Ishikawa (cell line): ENCODE measurements at regions not wholly inside any gene's neighbourhood (a gene's known extent, or its start where the extent isn't known, plus 50 kb on each side); places are given as distances from the start of the nearest gene placed in this dataset.

Experiments
- CEBPB ChIP-seq: IDR thresholded peaks from 2 replicates; pipeline ENCODE4 v1.6.1; 2012
- CREB1 ChIP-seq: IDR thresholded peaks from 2 replicates; pipeline ENCODE4 v1.6.1; 2012; ENCODE audit warnings: low read depth
- EGR1 ChIP-seq: IDR thresholded peaks from 2 replicates; pipeline ENCODE4 v1.6.1; 2012
- EP300 ChIP-seq: IDR thresholded peaks from 2 replicates; pipeline ENCODE4 v1.6.1; 2012; ENCODE audit warnings: borderline replicate concordance
- FOXM1 ChIP-seq: IDR thresholded peaks from 2 replicates; pipeline ENCODE4 v1.6.1; 2012; ENCODE audit warnings: low read depth, borderline replicate concordance
- NFIC ChIP-seq: IDR thresholded peaks from 2 replicates; pipeline ENCODE4 v1.6.1; 2012
- RAD21 ChIP-seq: IDR thresholded peaks from 2 replicates; pipeline ENCODE4 v1.6.1; 2012; ENCODE audit warnings: low read depth
- REST ChIP-seq: IDR thresholded peaks from 2 replicates; pipeline ENCODE4 v1.6.1; 2012; ENCODE audit warnings: low read depth, mild to moderate bottlenecking
- TAF1 ChIP-seq: IDR thresholded peaks from 2 replicates; pipeline ENCODE4 v1.6.1; 2012; ENCODE audit warnings: low read depth, mild to moderate bottlenecking
- TCF12 ChIP-seq: IDR thresholded peaks from 2 replicates; pipeline ENCODE4 v1.6.1; 2012; ENCODE audit warnings: low read depth
- USF1 ChIP-seq: IDR thresholded peaks from 2 replicates; pipeline ENCODE4 v1.6.1; 2012
- YY1 ChIP-seq: IDR thresholded peaks from 2 replicates; pipeline ENCODE4 v1.6.1; 2012; ENCODE audit warnings: low read depth
- TF ChIP-seq, protein P1 (sequence below): IDR thresholded peaks from 2 replicates; pipeline ENCODE4 v1.6.1; 2012

DNA sequence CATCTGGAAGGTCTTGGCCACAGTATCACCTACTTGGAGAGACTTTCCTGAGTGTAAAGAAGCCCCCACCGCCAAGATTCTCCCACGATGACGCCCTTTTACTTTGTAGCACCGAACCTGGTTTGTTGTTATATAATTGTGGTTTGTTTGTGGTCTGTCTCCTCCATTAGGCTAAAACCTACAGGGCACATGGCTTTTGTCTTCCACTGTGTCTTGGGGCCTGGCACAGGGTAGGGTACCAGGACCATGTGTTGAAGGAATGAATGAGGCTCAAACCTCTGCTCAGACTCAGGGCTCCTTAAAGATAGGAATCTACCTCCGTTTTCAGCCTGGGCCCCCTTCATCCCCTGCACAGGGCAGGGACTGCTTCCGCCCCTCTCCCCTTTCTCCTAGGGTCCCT is 59.4 kb upstream of the CCDC167 start:
- TF ChIP-seq YY1 = no peak
- TF ChIP-seq EGR1 = no peak
- no peak for TF ChIP-seq USF1
- no peak for TF ChIP-seq REST
- no peak for TF ChIP-seq TAF1
- TF ChIP-seq EP300 = no peak
- TF ChIP-seq TCF12 = no peak
- no peak for TF ChIP-seq CEBPB
- TF ChIP-seq CREB1 = no peak
- TF ChIP-seq FOXM1 = no peak
- TF ChIP-seq, protein P1, sequence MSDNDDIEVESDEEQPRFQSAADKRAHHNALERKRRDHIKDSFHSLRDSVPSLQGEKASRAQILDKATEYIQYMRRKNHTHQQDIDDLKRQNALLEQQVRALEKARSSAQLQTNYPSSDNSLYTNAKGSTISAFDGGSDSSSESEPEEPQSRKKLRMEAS = no peak
- no peak for TF ChIP-seq RAD21
- TF ChIP-seq NFIC = no peak
